ENCODE measurements at regions not wholly inside any gene's neighbourhood (a gene's known extent, or its start where the extent isn't known, plus 50 kb on each side); places are given as distances from the start of the nearest gene placed in this dataset.

GRCh38 chr14:101196051-101196712, 292.7 kb upstream of the RTL1 start:
- FAIRE-seq (no peak), DNase-seq (ENCODE audit: low read depth, low spot score) (no peak)
- Histone ChIP-seq H2AFZ (ENCODE audit: low read depth, low read length) (no peak overlapping the region), H3K4me2 (ENCODE audit: insufficient read depth, low read length) (no peak overlapping the region), H3K36me3 (ENCODE audit: control insufficient read depth in 2 of 2, extremely low read depth in 1 of 2, insufficient read depth in 2 of 2, low read length in 2 of 2) (no peaks in the 10 kb centered on the region), H3K4me1 (ENCODE audit: control insufficient read depth, extremely low read depth, insufficient read depth, low read length) (no peaks in the 10 kb centered on the region), H3K27me3 (ENCODE audit: control insufficient read depth in 2 of 2, insufficient read depth in 2 of 2, low read length in 2 of 2) (no peaks in the 10 kb centered on the region), H4K20me1 (replicated peaks; ENCODE audit: control insufficient read depth, extremely low read depth, insufficient read depth, low read length) (no peaks in the 10 kb centered on the region), H3K27ac (ENCODE audit: insufficient read depth, low read depth, low read length) (no peak overlapping the region), H3K9me1 (replicated peaks; ENCODE audit: control insufficient read depth, extremely low read depth, insufficient read depth, low read length) (no peaks in the 10 kb centered on the region), H3K4me3 (replicated peaks in 1 of 3; ENCODE audit: insufficient read depth in 1 of 3, low read depth in 1 of 3, low read length in 3 of 3) (no peak overlapping the region), H3K79me2 (ENCODE audit: control insufficient read depth, insufficient read depth, low read length) (no peaks in the 10 kb centered on the region), H3K9ac (replicated peaks; ENCODE audit: extremely low read depth, insufficient read depth, low read length) (no peak overlapping the region), H3K9me3 (replicated peaks; ENCODE audit: control insufficient read depth, insufficient read depth, low read length) (no peaks in the 10 kb centered on the region)
- POLR2A ChIA-PET, result no interaction called here
- BruUV-seq (replicated peaks), result no TSS peak
- intact Hi-C loops (cut with micrococcal nuclease) (no loop called here), dilution Hi-C loops (cut with MboI; ENCODE audit: extremely low pct_ligation_motif_present, low sequenced_read_pairs) (no loop called here)
- TF ChIP-seq FOS (IDR thresholded peaks at IDR 0.05; ENCODE audit: borderline replicate concordance, insufficient read depth, low read length), result no peak
- CTCF ChIA-PET, result no interaction called here

DNA sequence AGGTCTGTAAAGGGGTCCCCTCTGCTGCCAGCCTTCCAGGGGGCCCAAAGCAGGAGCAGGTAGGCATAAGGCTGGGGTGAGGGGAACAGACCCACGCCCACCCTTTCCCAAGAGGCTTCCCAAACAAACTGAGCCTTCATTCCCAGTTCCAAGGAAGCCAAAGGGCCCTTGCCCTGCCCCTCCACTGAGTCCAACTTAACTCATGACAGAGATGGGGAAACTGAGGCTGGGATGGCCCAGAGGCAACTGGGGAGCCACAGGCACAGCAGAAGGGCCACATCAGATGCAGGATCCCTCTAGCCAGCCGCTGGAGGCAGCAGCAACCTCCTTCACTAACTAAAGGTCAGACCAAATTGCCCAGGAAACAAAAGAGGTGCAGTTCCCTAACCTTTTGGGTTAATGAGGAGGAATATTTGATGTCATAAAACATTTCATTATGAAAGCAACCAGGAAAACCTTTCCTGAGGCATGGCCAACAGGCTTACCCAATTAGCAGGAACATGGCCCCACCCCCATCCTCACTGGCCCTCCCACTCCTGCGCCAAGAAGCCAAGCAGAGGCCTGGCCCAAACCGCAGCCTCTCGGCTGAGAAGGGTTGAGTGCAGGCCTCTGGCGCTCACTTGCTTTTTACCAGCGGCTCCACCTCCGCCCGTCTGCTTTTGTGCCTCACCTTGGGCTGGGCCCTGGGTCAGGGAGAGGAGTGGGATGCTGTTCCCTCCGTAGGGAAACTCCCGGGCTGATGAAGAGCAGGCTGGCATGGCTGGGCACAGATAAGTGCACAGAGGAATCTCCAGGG, 293.5 kb upstream of the RTL1 start:
- H4K20me1 ChIP-seq (replicated peaks; ENCODE audit: control insufficient read depth, extremely low read depth, insufficient read depth, low read length), result no peaks in the 10 kb centered on the region
- no peak overlapping the region for H3K4me3 ChIP-seq (replicated peaks in 1 of 3; ENCODE audit: insufficient read depth in 1 of 3, low read depth in 1 of 3, low read length in 3 of 3)
- dilution Hi-C loops (cut with MboI; ENCODE audit: extremely low pct_ligation_motif_present, low sequenced_read_pairs) (no loop called here), intact Hi-C loops (cut with micrococcal nuclease) (no loop called here)
- POLR2A ChIA-PET, result no interaction called here
- BruUV-seq (replicated peaks), result no TSS peak
- H3K9me3 ChIP-seq (replicated peaks; ENCODE audit: control insufficient read depth, insufficient read depth, low read length), result no peaks in the 10 kb centered on the region
- DNase-seq (ENCODE audit: low read depth, low spot score) (no peak), FAIRE-seq (no peak)
- H2AFZ ChIP-seq (ENCODE audit: low read depth, low read length), result no peak overlapping the region
- H3K79me2 ChIP-seq (ENCODE audit: control insufficient read depth, insufficient read depth, low read length), result no peaks in the 10 kb centered on the region
- TF ChIP-seq MYC (IDR thresholded peaks at IDR 0.05; ENCODE audit: low read depth, low read length), result no peak
- no peak for TF ChIP-seq POLR2AphosphoS5 (IDR thresholded peaks at IDR 0.05; ENCODE audit: insufficient read depth, low read depth, low read length)
- no peak for TF ChIP-seq CTCF (IDR thresholded peaks at IDR 0.05; ENCODE audit: extremely low read depth in 1 of 2, insufficient read depth in 1 of 2, low read depth in 1 of 2, low read length in 2 of 2)
- no peak for TF ChIP-seq MAX (IDR thresholded peaks at IDR 0.05; ENCODE audit: insufficient read depth, insufficient read length)
- TF ChIP-seq POLR2A (IDR thresholded peaks at IDR 0.05; ENCODE audit: low read depth, low read length), result no peak
- TF ChIP-seq EZH2 (IDR thresholded peaks at IDR 0.05; ENCODE audit: borderline replicate concordance, low read depth, low read length, severe bottlenecking), result no peak
- no peak for TF ChIP-seq JUN (IDR thresholded peaks at IDR 0.05; ENCODE audit: borderline replicate concordance, insufficient read depth, insufficient read length, low read depth)
- no peak for TF ChIP-seq GATA2 (IDR thresholded peaks at IDR 0.05; ENCODE audit: insufficient read depth, insufficient read length, low read depth, low read length)
- no peak for TF ChIP-seq FOS (IDR thresholded peaks at IDR 0.05; ENCODE audit: borderline replicate concordance, insufficient read depth, low read length)
- H3K36me3 ChIP-seq (ENCODE audit: control insufficient read depth in 2 of 2, extremely low read depth in 1 of 2, insufficient read depth in 2 of 2, low read length in 2 of 2), result no peaks in the 10 kb centered on the region
- no peak overlapping the region for H3K9ac ChIP-seq (replicated peaks; ENCODE audit: extremely low read depth, insufficient read depth, low read length)
- no peak overlapping the region for H3K27ac ChIP-seq (ENCODE audit: insufficient read depth, low read depth, low read length)
- no peak overlapping the region for H3K4me2 ChIP-seq (ENCODE audit: insufficient read depth, low read length)
- H3K27me3 ChIP-seq (ENCODE audit: control insufficient read depth in 2 of 2, insufficient read depth in 2 of 2, low read length in 2 of 2), result no peaks in the 10 kb centered on the region
- CTCF ChIA-PET, result no interaction called here
- H3K9me1 ChIP-seq (replicated peaks; ENCODE audit: control insufficient read depth, extremely low read depth, insufficient read depth, low read length), result no peaks in the 10 kb centered on the region
- H3K4me1 ChIP-seq (ENCODE audit: control insufficient read depth, extremely low read depth, insufficient read depth, low read length), result no peaks in the 10 kb centered on the region

Measured in endothelial cell of umbilical vein (primary cell).